Large intestine (tissue), 3 donors: ENCODE measurements at regions not wholly inside any gene's neighbourhood (a gene's known extent, or its start where the extent isn't known, plus 50 kb on each side); places are given as distances from the start of the nearest gene placed in this dataset.

Experiments
- DNase-seq, 2 donors: peaks; one replicate each; pipeline versions ENCODE4 v3.0.0 to v3.0.0-alpha.2; 2013
- H3K27ac ChIP-seq: one replicate; pipeline ENCODE4 v1.5.1; 2013; ENCODE audit warnings: low read length
- H3K27me3 ChIP-seq: 2 replicates; pipeline ENCODE4 v1.6.1; 2013; ENCODE audit warnings: low read length; ENCODE audit not compliant: control insufficient read depth, insufficient read depth
- H3K36me3 ChIP-seq: 2 replicates; pipeline ENCODE4 v1.6.1; 2013; ENCODE audit warnings: low read length; ENCODE audit not compliant: control insufficient read depth, insufficient read depth
- H3K4me1 ChIP-seq: one replicate; pipeline ENCODE4 v1.6.1; 2013; ENCODE audit warnings: low read length; ENCODE audit not compliant: control insufficient read depth, insufficient read depth
- H3K4me3 ChIP-seq: one replicate; pipeline ENCODE4 v1.5.1; 2013; ENCODE audit warnings: low read length
- H3K9me3 ChIP-seq: one replicate; pipeline ENCODE4 v1.6.1; 2013; ENCODE audit warnings: mild to moderate bottlenecking, low read depth, low read length, moderate library complexity; ENCODE audit not compliant: control insufficient read depth
- WGBS: methylation state at CpG from one replicate; pipeline ENCODE4 v1.1.5; 2013; ENCODE audit warnings: low lambda C conversion rate; ENCODE audit not compliant: insufficient coverage; 5-methylcytosine and 5-hydroxymethylcytosine counted together

- no peaks in the 10 kb centered on the region for H3K27me3 ChIP-seq
- no peaks in the 10 kb centered on the region for H3K36me3 ChIP-seq
- no peaks in the 10 kb centered on the region for H3K4me1 ChIP-seq
- no peaks in the 10 kb centered on the region for H3K9me3 ChIP-seq
- H3K4me3 ChIP-seq = no peak overlapping the region
- no peak overlapping the region for H3K27ac ChIP-seq
- no peak for DNase-seq
These were observed 855.9 kb downstream of the MCTP2 start for GRCh38 chr15:95087253-95087609.

DNA sequence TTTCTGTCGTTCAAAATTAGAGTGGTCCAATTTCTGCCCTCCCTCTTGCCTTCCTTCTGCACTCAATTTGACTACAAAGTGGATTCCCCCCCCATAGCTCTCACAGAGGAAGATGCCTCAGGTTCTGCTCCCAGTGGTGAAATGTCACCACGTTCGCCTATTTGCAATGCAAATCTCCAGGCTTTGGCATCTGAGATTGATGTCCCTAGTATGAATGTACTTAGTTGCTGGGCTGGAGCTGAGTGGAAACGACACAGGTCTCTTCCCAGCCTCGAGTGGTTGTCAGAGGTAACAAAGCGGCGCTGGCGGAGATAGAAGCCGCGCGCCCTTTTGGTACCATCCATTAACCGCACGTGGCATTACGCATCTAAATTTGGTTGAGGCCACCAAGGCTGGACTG is 860.1 kb downstream of the MCTP2 start:
- Histone ChIP-seq H3K4me3 (no peak overlapping the region), H3K4me1 (no peaks in the 10 kb centered on the region), H3K27me3 (no peaks in the 10 kb centered on the region), H3K9me3 (no peaks in the 10 kb centered on the region), H3K27ac (no peak overlapping the region), H3K36me3 (no peaks in the 10 kb centered on the region)
- 100% methylated on average over 1 of the region's 14 CpGs for WGBS
- no peak for DNase-seq

DNA sequence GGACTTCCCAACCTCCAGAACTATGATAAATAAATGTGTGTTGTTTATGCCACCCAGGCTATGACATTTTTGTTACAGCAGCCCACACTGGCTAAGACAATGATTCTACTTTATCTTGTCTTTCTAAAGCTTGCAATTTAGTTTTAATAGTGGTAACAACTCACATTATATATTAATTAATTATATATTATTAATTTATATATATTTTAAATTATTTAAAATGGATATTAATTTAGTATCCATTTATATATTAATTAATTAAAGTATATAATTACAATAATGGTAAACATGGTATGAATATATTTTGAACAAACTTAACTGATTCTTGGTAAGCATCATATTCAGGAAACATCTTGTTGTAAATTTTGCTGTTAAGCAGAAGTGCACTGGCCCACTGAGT is 863.9 kb downstream of the MCTP2 start:
- no peaks in the 10 kb centered on the region for H3K9me3 ChIP-seq
- H3K36me3 ChIP-seq = no peaks in the 10 kb centered on the region
- no peak for DNase-seq
- no peak overlapping the region for H3K27ac ChIP-seq
- H3K4me1 ChIP-seq = no peaks in the 10 kb centered on the region
- no peaks in the 10 kb centered on the region for H3K27me3 ChIP-seq
- no peak overlapping the region for H3K4me3 ChIP-seq

- H3K36me3 ChIP-seq = no peaks in the 10 kb centered on the region
- no peak for DNase-seq
- H3K27ac ChIP-seq = no peak overlapping the region
- no peaks in the 10 kb centered on the region for H3K9me3 ChIP-seq
- WGBS = no CpG with 5 or more reads among the region's 6 CpGs
- no peaks in the 10 kb centered on the region for H3K4me1 ChIP-seq
- H3K4me3 ChIP-seq = no peak overlapping the region
- no peaks in the 10 kb centered on the region for H3K27me3 ChIP-seq
These were observed 865.3 kb downstream of the MCTP2 start for GRCh38 chr15:95096651-95097050.

- no peaks in the 10 kb centered on the region for H3K36me3 ChIP-seq
- no peak overlapping the region for H3K27ac ChIP-seq
- H3K4me1 ChIP-seq = no peaks in the 10 kb centered on the region
- 100% methylated on average over 1 of the region's 2 CpGs for WGBS
- DNase-seq = no peak
- no peaks in the 10 kb centered on the region for H3K27me3 ChIP-seq
- H3K9me3 ChIP-seq = no peaks in the 10 kb centered on the region
- no peak overlapping the region for H3K4me3 ChIP-seq
These were observed 866.0 kb downstream of the MCTP2 start for GRCh38 chr15:95097361-95097760.

GRCh38 chr15:95105229-95105628 is 873.9 kb downstream of the MCTP2 start:
- Histone ChIP-seq H3K9me3 (no peaks in the 10 kb centered on the region), H3K27me3 (no peaks in the 10 kb centered on the region), H3K4me3 (no peak overlapping the region), H3K4me1 (no peaks in the 10 kb centered on the region), H3K36me3 (no peaks in the 10 kb centered on the region), H3K27ac (no peak overlapping the region)
- DNase-seq = no peak
- WGBS = no CpG with 5 or more reads among the region's 2 CpGs

GRCh38 chr15:95106801-95107200 is 875.4 kb downstream of the MCTP2 start:
- Histone ChIP-seq H3K36me3 (no peaks in the 10 kb centered on the region), H3K4me1 (no peaks in the 10 kb centered on the region), H3K4me3 (no peak overlapping the region), H3K27ac (no peak overlapping the region), H3K9me3 (no peaks in the 10 kb centered on the region), H3K27me3 (no peaks in the 10 kb centered on the region)
- DNase-seq = no peak
- no CpG with 5 or more reads among the region's 2 CpGs for WGBS

DNA sequence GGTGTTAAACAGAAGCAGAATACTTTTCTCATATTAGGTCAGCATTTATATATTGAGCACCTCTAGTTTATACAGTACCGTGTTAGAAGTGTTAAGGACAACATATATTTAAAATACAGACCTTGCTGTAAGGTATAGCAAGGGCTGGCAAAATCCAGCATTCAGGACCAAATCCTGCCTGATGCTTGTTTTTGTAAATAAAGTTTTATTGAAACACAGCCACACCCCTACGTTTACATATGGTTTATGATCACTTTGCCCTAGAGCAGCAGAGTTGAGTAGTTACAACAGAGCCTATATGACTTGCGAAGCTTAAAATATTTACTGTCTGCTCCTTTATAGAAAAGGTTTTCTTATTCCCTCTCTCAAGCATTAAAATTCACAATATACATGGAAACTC is 877.3 kb downstream of the MCTP2 start:
- Histone ChIP-seq H3K27me3 (no peaks in the 10 kb centered on the region), H3K27ac (no peak overlapping the region), H3K4me1 (no peaks in the 10 kb centered on the region), H3K9me3 (no peaks in the 10 kb centered on the region), H3K4me3 (no peak overlapping the region), H3K36me3 (no peaks in the 10 kb centered on the region)
- DNase-seq = no peak
- no CpG with 5 or more reads among the region's 3 CpGs for WGBS

- no CpG with 5 or more reads among the region's 5 CpGs for WGBS
- H3K27me3 ChIP-seq = no peaks in the 10 kb centered on the region
- H3K4me3 ChIP-seq = no peak overlapping the region
- H3K9me3 ChIP-seq = no peaks in the 10 kb centered on the region
- DNase-seq = no peak
- H3K4me1 ChIP-seq = no peaks in the 10 kb centered on the region
- no peaks in the 10 kb centered on the region for H3K36me3 ChIP-seq
- no peak overlapping the region for H3K27ac ChIP-seq
These were observed 880.6 kb downstream of the MCTP2 start for GRCh38 chr15:95111969-95112368.

GRCh38 chr15:95113041-95113440 is 881.7 kb downstream of the MCTP2 start:
- WGBS = 100% methylated on average over 1 of the region's 1 CpG
- no peak for DNase-seq
- no peaks in the 10 kb centered on the region for H3K27me3 ChIP-seq
- no peaks in the 10 kb centered on the region for H3K4me1 ChIP-seq
- no peak overlapping the region for H3K4me3 ChIP-seq
- H3K9me3 ChIP-seq = no peaks in the 10 kb centered on the region
- no peak overlapping the region for H3K27ac ChIP-seq
- no peaks in the 10 kb centered on the region for H3K36me3 ChIP-seq

DNA sequence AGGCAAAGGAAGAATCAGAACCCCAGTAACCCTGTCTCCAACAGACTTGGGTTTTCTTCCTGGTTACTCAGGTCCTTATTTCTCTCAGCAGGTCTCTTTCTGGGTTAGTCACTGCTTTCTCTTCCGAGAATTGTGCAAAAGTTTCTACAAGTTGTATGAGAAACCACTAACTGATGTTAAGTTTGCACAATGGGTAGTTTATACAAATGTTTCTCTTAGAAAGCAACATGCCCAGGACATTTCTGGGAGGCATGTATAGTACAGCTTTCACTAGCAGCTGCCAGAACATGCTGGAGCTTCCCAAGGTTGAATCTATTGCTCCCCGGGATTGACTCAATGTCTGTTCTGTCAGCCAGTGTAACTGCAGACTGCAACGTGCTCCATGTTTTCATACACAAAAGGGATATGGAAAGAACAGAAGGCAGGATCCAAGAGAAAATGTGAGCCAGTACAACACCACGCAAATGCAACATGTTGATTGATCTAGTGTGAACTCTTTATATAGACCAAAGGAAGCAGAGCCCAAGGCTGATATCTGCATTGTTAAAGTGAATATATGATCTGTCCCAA is 887.8 kb downstream of the MCTP2 start:
- Histone ChIP-seq H3K27me3 (no peaks in the 10 kb centered on the region), H3K27ac (no peak overlapping the region), H3K4me1 (no peaks in the 10 kb centered on the region), H3K4me3 (no peak overlapping the region), H3K36me3 (no peaks in the 10 kb centered on the region), H3K9me3 (no peaks in the 10 kb centered on the region)
- no peak for DNase-seq
- WGBS = no CpG with 5 or more reads among the region's 4 CpGs
